Esophagus muscularis mucosa (tissue), 3 donors: ENCODE measurements at regions not wholly inside any gene's neighbourhood (a gene's known extent, or its start where the extent isn't known, plus 50 kb on each side); places are given as distances from the start of the nearest gene placed in this dataset.

Source experiments
- POLR2A ChIP-seq: fragments of 450-650 bp; IDR thresholded peaks from one replicate; pipeline ENCODE4 v1.6.1; 2017; ENCODE audit warnings: antibody characterized with exemption, moderate library complexity, mild to moderate bottlenecking, low read depth
- POLR2AphosphoS5 ChIP-seq, 2 donors: sonication (generic); formaldehyde crosslinking; IDR thresholded peaks; one replicate each; pipeline ENCODE4 v1.6.1; 2017; ENCODE audit warnings: antibody characterized with exemption in 2 of 2
- TF ChIP-seq, protein P1 (sequence below), 3 experiments: fragments of 200-600 bp in 2 of 3; fragments of 450-650 bp in 1 of 3; sonication (generic) in 2 of 3; IDR thresholded peaks; one replicate each; pipeline ENCODE4 v1.5.1; 2017 to 2019; ENCODE audit warnings: antibody characterized with exemption in 3 of 3, mild to moderate bottlenecking in 2 of 3, moderate library complexity in 1 of 3

DNA sequence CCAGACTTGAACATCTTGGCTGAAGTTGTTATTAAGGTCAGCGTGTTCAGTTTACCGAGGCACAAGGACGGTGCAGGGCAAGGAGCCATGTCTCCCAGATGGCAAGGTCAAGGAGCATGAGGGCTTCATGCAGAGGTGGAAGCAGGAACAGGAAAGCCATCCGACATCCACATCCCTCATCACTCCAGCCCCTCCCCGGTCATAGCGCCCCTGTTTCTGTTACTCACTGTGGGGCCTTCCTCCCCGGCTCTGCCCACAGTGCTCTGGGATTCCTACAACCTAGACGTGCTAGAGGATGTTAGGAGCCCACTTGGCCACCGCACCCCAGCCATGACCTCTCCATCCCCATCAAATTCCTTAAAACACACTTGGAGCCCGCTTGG, 146.7 kb downstream of the TTLL2 start:
- TF ChIP-seq, protein P1, sequence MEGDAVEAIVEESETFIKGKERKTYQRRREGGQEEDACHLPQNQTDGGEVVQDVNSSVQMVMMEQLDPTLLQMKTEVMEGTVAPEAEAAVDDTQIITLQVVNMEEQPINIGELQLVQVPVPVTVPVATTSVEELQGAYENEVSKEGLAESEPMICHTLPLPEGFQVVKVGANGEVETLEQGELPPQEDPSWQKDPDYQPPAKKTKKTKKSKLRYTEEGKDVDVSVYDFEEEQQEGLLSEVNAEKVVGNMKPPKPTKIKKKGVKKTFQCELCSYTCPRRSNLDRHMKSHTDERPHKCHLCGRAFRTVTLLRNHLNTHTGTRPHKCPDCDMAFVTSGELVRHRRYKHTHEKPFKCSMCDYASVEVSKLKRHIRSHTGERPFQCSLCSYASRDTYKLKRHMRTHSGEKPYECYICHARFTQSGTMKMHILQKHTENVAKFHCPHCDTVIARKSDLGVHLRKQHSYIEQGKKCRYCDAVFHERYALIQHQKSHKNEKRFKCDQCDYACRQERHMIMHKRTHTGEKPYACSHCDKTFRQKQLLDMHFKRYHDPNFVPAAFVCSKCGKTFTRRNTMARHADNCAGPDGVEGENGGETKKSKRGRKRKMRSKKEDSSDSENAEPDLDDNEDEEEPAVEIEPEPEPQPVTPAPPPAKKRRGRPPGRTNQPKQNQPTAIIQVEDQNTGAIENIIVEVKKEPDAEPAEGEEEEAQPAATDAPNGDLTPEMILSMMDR (IDR thresholded peaks at IDR 0.05), result no peak
- TF ChIP-seq POLR2AphosphoS5 (IDR thresholded peaks at IDR 0.05) (no peak), POLR2A (no peak)
